Endothelial cell of umbilical vein (primary cell): ENCODE measurements at regions not wholly inside any gene's neighbourhood (a gene's known extent, or its start where the extent isn't known, plus 50 kb on each side); places are given as distances from the start of the nearest gene placed in this dataset.

Source experiments
- BruUV-seq: library from RNA; stranded (reverse); fragments of 400-500 nt; replicated peaks from 2 replicates; lab custom pipeline; 2021; lab: Mats Ljungman, UMichigan
- CTCF ChIA-PET: fragments of 300-600, 350-600 bp; sonication (Branson Sonifier 250); formaldehyde crosslinking; loops from one replicate; lab custom pipeline; 2021; ENCODE audit warnings: antibody characterized with exemption, inconsistent platforms; lab: Charles Lee
- POLR2A ChIA-PET: fragments of 300-600, 350-600 bp; sonication (Branson Sonifier 250); formaldehyde crosslinking; loops from one replicate; lab custom pipeline; 2021; ENCODE audit warnings: antibody characterized with exemption, inconsistent platforms; lab: Charles Lee
- DNase-seq: peaks from one replicate; pipeline ENCODE4 v3.0.0-alpha.2; 2011; ENCODE audit warnings: low read depth, low spot score
- FAIRE-seq: peaks from 2 replicates; lab custom pipeline; 2011; peaks lifted over from hg19 to GRCh38; lab: Jason Lieb, UNC
- H2AFZ ChIP-seq: 2 replicates; pipeline ENCODE4 v1.6.0; 2012; ENCODE audit warnings: low read depth, low read length, control low read depth, inconsistent platforms
- H3K27ac ChIP-seq: 2 replicates; pipeline ENCODE4 v1.5.1; 2011; ENCODE audit warnings: low read depth, mild to moderate bottlenecking, control low read depth, low read length, moderate library complexity; ENCODE audit not compliant: insufficient read depth
- H3K27me3 ChIP-seq, 2 experiments: 2 replicates each; pipeline versions ENCODE4 v1.6.0 to v1.6.1; 2011; ENCODE audit warnings: low read length in 2 of 2, mixed read lengths in 1 of 2; ENCODE audit not compliant: control insufficient read depth in 2 of 2, insufficient read depth in 2 of 2
- H3K36me3 ChIP-seq, 2 experiments: 2 replicates in 1 of 2; 3 replicates in 1 of 2; pipeline ENCODE4 v1.5.1; 2011; ENCODE audit warnings: low read length in 2 of 2, mild to moderate bottlenecking in 1 of 2, moderate library complexity in 1 of 2; ENCODE audit not compliant: control insufficient read depth in 2 of 2, insufficient read depth in 2 of 2; ENCODE audit errors: extremely low read depth in 1 of 2
- H3K4me1 ChIP-seq: 3 replicates; pipeline ENCODE4 v1.5.1; 2011; ENCODE audit warnings: mild to moderate bottlenecking, low read length; ENCODE audit not compliant: control insufficient read depth, insufficient read depth; ENCODE audit errors: extremely low read depth
- H3K4me2 ChIP-seq: 2 replicates; pipeline ENCODE4 v1.6.1; 2011; ENCODE audit warnings: low read length, control low read depth, mixed read lengths; ENCODE audit not compliant: insufficient read depth
- H3K4me3 ChIP-seq, 3 experiments: fragments of 200-600 bp in 1 of 3; sonication (generic), shearing (Covaris generic) in 1 of 3; replicated peaks in 1 of 3; 2 replicates each; pipeline ENCODE4 v1.5.1; 2011 to 2016; ENCODE audit warnings: control low read depth in 3 of 3, low read length in 3 of 3, mild to moderate bottlenecking in 2 of 3, inconsistent platforms in 1 of 3, low read depth in 1 of 3, moderate library complexity in 1 of 3; ENCODE audit not compliant: insufficient read depth in 1 of 3
- H3K79me2 ChIP-seq: 2 replicates; pipeline ENCODE4 v1.6.0; 2012; ENCODE audit warnings: low read length, inconsistent platforms; ENCODE audit not compliant: control insufficient read depth, insufficient read depth
- H3K9ac ChIP-seq: replicated peaks from 2 replicates; pipeline ENCODE3; 2011; ENCODE audit warnings: low read length, control low read depth; ENCODE audit not compliant: insufficient read depth; ENCODE audit errors: extremely low read depth
- H3K9me1 ChIP-seq: replicated peaks from 3 replicates; pipeline ENCODE4 v1.6.0; 2011; ENCODE audit warnings: mild to moderate bottlenecking, low read length; ENCODE audit not compliant: control insufficient read depth, insufficient read depth; ENCODE audit errors: extremely low read depth
- H3K9me3 ChIP-seq: replicated peaks from 2 replicates; pipeline ENCODE4 v1.5.1; 2012; ENCODE audit warnings: low read length, inconsistent platforms; ENCODE audit not compliant: control insufficient read depth, insufficient read depth
- H4K20me1 ChIP-seq: replicated peaks from 2 replicates; pipeline ENCODE3; 2011; ENCODE audit warnings: mild to moderate bottlenecking, low read length; ENCODE audit not compliant: control insufficient read depth, insufficient read depth; ENCODE audit errors: extremely low read depth
- CTCF ChIP-seq, 2 donors: IDR thresholded peaks; 1 replicate in 1 of 2; 2 replicates in 1 of 2; pipeline ENCODE4 v1.5.1; 2011; ENCODE audit warnings: low read length in 2 of 2, mild to moderate bottlenecking in 2 of 2, moderate library complexity in 2 of 2, control low read depth in 1 of 2, inconsistent platforms in 1 of 2, low read depth in 1 of 2; ENCODE audit not compliant: insufficient read depth in 1 of 2; ENCODE audit errors: extremely low read depth in 1 of 2
- EZH2 ChIP-seq: IDR thresholded peaks from 2 replicates; pipeline ENCODE4 v1.6.1; 2012; ENCODE audit warnings: borderline replicate concordance, low read depth, mild to moderate bottlenecking, moderate library complexity, low read length, inconsistent platforms; ENCODE audit not compliant: severe bottlenecking
- FOS ChIP-seq: IDR thresholded peaks from 2 replicates; pipeline ENCODE4 v1.6.1; 2011; ENCODE audit warnings: mild to moderate bottlenecking, low read length, moderate library complexity, borderline replicate concordance; ENCODE audit not compliant: insufficient read depth
- GATA2 ChIP-seq: IDR thresholded peaks from 2 replicates; pipeline ENCODE4 v1.7.0; 2011; ENCODE audit warnings: low read depth, mild to moderate bottlenecking, moderate library complexity, mixed read lengths, low read length; ENCODE audit not compliant: insufficient read length, insufficient read depth
- JUN ChIP-seq: IDR thresholded peaks from 2 replicates; pipeline ENCODE4 v1.6.1; 2011; ENCODE audit warnings: borderline replicate concordance, low read depth; ENCODE audit not compliant: insufficient read length, insufficient read depth
- MYC ChIP-seq: IDR thresholded peaks from one replicate; pipeline ENCODE4 v1.6.1; 2011; ENCODE audit warnings: mild to moderate bottlenecking, low read depth, low read length
- POLR2A ChIP-seq: IDR thresholded peaks from 2 replicates; pipeline ENCODE4 v1.6.1; 2012; ENCODE audit warnings: low read depth, mild to moderate bottlenecking, control low read depth, low read length
- POLR2AphosphoS5 ChIP-seq: IDR thresholded peaks from 2 replicates; pipeline ENCODE4 v1.6.1; 2012; ENCODE audit warnings: low read depth, mild to moderate bottlenecking, control low read depth, low read length, moderate library complexity; ENCODE audit not compliant: insufficient read depth
- dilution Hi-C: fragments of 300-500 bp; cut with MboI; formaldehyde crosslinking; loops from one replicate; pipeline ENCODE4 v1.15.0; 2019; ENCODE audit warnings: low sequenced_read_pairs; ENCODE audit not compliant: extremely low pct_ligation_motif_present
- intact Hi-C: fragments of 100-400 bp; cut with micrococcal nuclease; formaldehyde crosslinking; loops from one replicate; pipeline ENCODE4 v1.10.0; 2022
- TF ChIP-seq, protein P1 (sequence below): IDR thresholded peaks from 2 replicates; pipeline ENCODE4 v1.6.1; 2011; ENCODE audit not compliant: insufficient read depth, insufficient read length

GRCh38 chr6:146972546-146972945 lies 231.7 kb upstream of the STXBP5 start:
- H3K4me3 ChIP-seq, result no peak overlapping the region
- DNase-seq, result no peak
- H2AFZ ChIP-seq, result no peak overlapping the region
- dilution Hi-C loops (no loop called here), intact Hi-C loops (no loop called here)
- no peaks in the 10 kb centered on the region for H3K79me2 ChIP-seq
- no peak for FAIRE-seq
- TF ChIP-seq GATA2 (no peak), EZH2 (no peak), POLR2A (no peak), POLR2AphosphoS5 (no peak), JUN (no peak), FOS (no peak)
- TF ChIP-seq, protein P1, sequence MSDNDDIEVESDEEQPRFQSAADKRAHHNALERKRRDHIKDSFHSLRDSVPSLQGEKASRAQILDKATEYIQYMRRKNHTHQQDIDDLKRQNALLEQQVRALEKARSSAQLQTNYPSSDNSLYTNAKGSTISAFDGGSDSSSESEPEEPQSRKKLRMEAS, result no peak
- no peaks in the 10 kb centered on the region for H3K36me3 ChIP-seq
- H3K9ac ChIP-seq, result no peak overlapping the region
- no peaks in the 10 kb centered on the region for H3K4me1 ChIP-seq
- peaks cover 3% of the 10 kb centered on the region in 2 experiments for H3K27me3 ChIP-seq
- ChIA-PET CTCF (no interaction called here), POLR2A (no interaction called here)
- no peaks in the 10 kb centered on the region for H4K20me1 ChIP-seq
- BruUV-seq, result no TSS peak
- H3K27ac ChIP-seq, result no peak overlapping the region
- H3K4me2 ChIP-seq, result no peak overlapping the region
- H3K9me3 ChIP-seq, result no peaks in the 10 kb centered on the region
- H3K9me1 ChIP-seq, result no peaks in the 10 kb centered on the region

DNA sequence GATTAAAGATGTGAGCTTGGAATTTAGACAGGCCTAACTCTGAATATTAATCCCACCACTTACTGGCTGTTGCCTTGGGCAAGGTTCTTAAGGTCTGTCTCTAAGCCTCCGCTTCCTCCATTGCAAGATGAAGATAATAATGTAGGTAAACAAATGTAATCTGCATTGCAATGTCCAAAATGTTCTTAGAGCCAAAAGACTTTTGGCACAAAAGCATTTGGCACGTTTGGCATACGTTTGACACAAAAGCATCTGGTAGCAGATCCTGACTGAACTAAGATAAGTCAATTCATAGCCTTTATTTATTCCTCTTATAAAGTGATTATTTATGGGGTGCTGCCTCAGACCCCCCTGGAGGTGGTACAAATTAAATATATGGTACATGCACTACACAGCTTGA lies 229.9 kb upstream of the STXBP5 start:
- H4K20me1 ChIP-seq, result no peaks in the 10 kb centered on the region
- H3K9ac ChIP-seq, result no peak overlapping the region
- dilution Hi-C loops, result no loop called here
- no peak overlapping the region for H3K27ac ChIP-seq
- no TSS peak for BruUV-seq
- no peak overlapping the region for H3K4me3 ChIP-seq
- ChIA-PET POLR2A (no interaction called here), CTCF (no interaction called here)
- H2AFZ ChIP-seq, result no peak overlapping the region
- H3K36me3 ChIP-seq, result no peaks in the 10 kb centered on the region
- intact Hi-C loops, result no loop called here
- H3K4me2 ChIP-seq, result no peak overlapping the region
- H3K9me1 ChIP-seq, result no peaks in the 10 kb centered on the region
- FAIRE-seq (no peak), DNase-seq (no peak)
- no peak for TF ChIP-seq MYC
- no peak for TF ChIP-seq POLR2AphosphoS5
- no peak for TF ChIP-seq EZH2
- TF ChIP-seq POLR2A, result no peak
- TF ChIP-seq CTCF (IDR thresholded peaks at IDR 0.05; ENCODE audit: extremely low read depth in 1 of 2, insufficient read depth in 1 of 2, low read depth in 1 of 2, low read length in 2 of 2), result no peak
- no peak for TF ChIP-seq FOS
- no peak for TF ChIP-seq JUN
- TF ChIP-seq, protein P1, result no peak
- TF ChIP-seq GATA2, result no peak
- no peaks in the 10 kb centered on the region for H3K4me1 ChIP-seq
- H3K79me2 ChIP-seq, result no peaks in the 10 kb centered on the region
- H3K9me3 ChIP-seq, result no peaks in the 10 kb centered on the region
- H3K27me3 ChIP-seq, result peaks cover 3% of the 10 kb centered on the region in 2 experiments
